HepG2 (cell line): ENCODE measurements at regions not wholly inside any gene's neighbourhood (a gene's known extent, or its start where the extent isn't known, plus 50 kb on each side); places are given as distances from the start of the nearest gene placed in this dataset.

Experiments
- ATAC-seq: fragments of 200-7000 bp; cut with Tn5 transposase; 3 replicates; pipeline ENCODE4 v1.9.1; 2020; ENCODE audit warnings: mild to moderate bottlenecking, moderate library complexity
- BruUV-seq: library from RNA; stranded (reverse); fragments of 400-500 nt; replicated peaks from 2 replicates; lab custom pipeline; 2021; lab: Mats Ljungman, UMichigan
- CTCF ChIA-PET: fragments of 300-600 bp; formaldehyde crosslinking; extraction: SDS; loops from one replicate; lab custom pipeline; 2021; ENCODE audit warnings: low total read pairs, inconsistent platforms, low intra/inter-chr PET ratio; lab: Yijun Ruan, JAX
- POLR2A ChIA-PET: fragments of 350-600 bp; sonication (Branson Sonifier 250); formaldehyde crosslinking; loops from one replicate; lab custom pipeline; 2020; ENCODE audit warnings: antibody characterized with exemption, inconsistent platforms; lab: Yijun Ruan, JAX
- DNase-seq: peaks from one replicate; pipeline ENCODE4 v3.0.0-alpha.2; 2015; ENCODE audit warnings: low spot score
- FAIRE-seq: peaks from 3 replicates; lab custom pipeline; 2011; peaks lifted over from hg19 to GRCh38; lab: Jason Lieb, UNC
- H2AFZ ChIP-seq: one replicate; pipeline ENCODE4 v1.6.1; 2011; ENCODE audit warnings: low read length, inconsistent platforms
- H3K27ac ChIP-seq: fragments of 300-600 bp; 3 replicates; pipeline ENCODE4 v1.8.0; 2011; ENCODE audit warnings: mixed run types, mild to moderate bottlenecking, mixed read lengths, low read length, inconsistent platforms; ENCODE audit not compliant: insufficient read depth; ENCODE audit errors: extremely low read length
- H3K27me3 ChIP-seq, 2 experiments: fragments of 200-600 bp in 1 of 2; 2 replicates in 1 of 2; 3 replicates in 1 of 2; pipeline versions ENCODE4 v1.6.0 to v1.8.0; 2011; ENCODE audit warnings: low read length in 2 of 2, mild to moderate bottlenecking in 2 of 2, moderate library complexity in 2 of 2, inconsistent platforms in 1 of 2; ENCODE audit not compliant: insufficient read depth in 2 of 2, control insufficient read depth in 1 of 2
- H3K36me3 ChIP-seq, 2 experiments: fragments of 200-600 bp in 1 of 2; replicated peaks in 1 of 2; 2 replicates in 1 of 2; 3 replicates in 1 of 2; pipeline versions ENCODE4 v1.5.1 to v1.8.0; 2011; ENCODE audit warnings: low read length in 2 of 2, inconsistent platforms in 1 of 2; ENCODE audit not compliant: insufficient read depth in 2 of 2, control insufficient read depth in 1 of 2
- H3K4me1 ChIP-seq: 2 replicates; pipeline ENCODE4 v1.5.1; 2012; ENCODE audit warnings: low read length, inconsistent platforms; ENCODE audit not compliant: insufficient read depth
- H3K4me2 ChIP-seq: 2 replicates; pipeline ENCODE4 v1.6.0; 2011; ENCODE audit warnings: low read depth, low read length, inconsistent platforms
- H3K4me3 ChIP-seq, 3 experiments: fragments of 200-600 bp in 1 of 3; sonication (generic), shearing (Covaris generic) in 1 of 3; replicated peaks in 1 of 3; 2 replicates each; pipeline ENCODE4 v1.5.1; 2011 to 2016; ENCODE audit warnings: low read length in 3 of 3, inconsistent platforms in 2 of 3, low read depth in 2 of 3, mild to moderate bottlenecking in 2 of 3, control low read depth in 1 of 3, mixed read lengths in 1 of 3; ENCODE audit not compliant: insufficient read depth in 1 of 3
- H3K79me2 ChIP-seq: one replicate; pipeline ENCODE4 v1.6.1; 2011; ENCODE audit warnings: low read length, inconsistent platforms; ENCODE audit not compliant: insufficient read depth
- H3K9ac ChIP-seq: 2 replicates; pipeline ENCODE4 v1.6.0; 2011; ENCODE audit warnings: mild to moderate bottlenecking, low read depth, low read length, inconsistent platforms; ENCODE audit not compliant: insufficient read depth
- H3K9me3 ChIP-seq: 2 replicates; pipeline ENCODE4 v1.5.1; 2012; ENCODE audit warnings: mild to moderate bottlenecking, low read length
- H4K20me1 ChIP-seq: 2 replicates; pipeline ENCODE4 v1.6.0; 2011; ENCODE audit warnings: inconsistent platforms, mild to moderate bottlenecking, low read length, moderate library complexity; ENCODE audit not compliant: insufficient read depth
- DZIP1 ChIP-seq: sonication (generic); formaldehyde crosslinking; IDR thresholded peaks from 2 replicates; pipeline ENCODE4 v1.5.0; 2020; ENCODE audit warnings: mild to moderate bottlenecking, missing genetic modification reagents
- EP300 ChIP-seq, 3 experiments: sonication (generic) in 1 of 3; formaldehyde crosslinking in 1 of 3; IDR thresholded peaks; 2 replicates each; pipeline versions ENCODE4 v1.5.1 to v1.6.1; 2011 to 2020; ENCODE audit warnings: low read depth in 2 of 3, low read length in 2 of 3, borderline replicate concordance in 1 of 3, improper control_type of control experiment in 1 of 3, mild to moderate bottlenecking in 1 of 3, missing genetic modification reagents in 1 of 3, moderate library complexity in 1 of 3
- ERF ChIP-seq: IDR thresholded peaks from 2 replicates; pipeline ENCODE4 v1.6.1; 2018; ENCODE audit warnings: missing biosample characterization, missing genetic modification reagents
- GABPA ChIP-seq, 2 experiments: IDR thresholded peaks; 2 replicates each; pipeline ENCODE4 v1.6.1; 2011 to 2016; ENCODE audit warnings: low read depth in 2 of 2, low read length in 1 of 2, missing biosample characterization in 1 of 2, missing genetic modification characterization in 1 of 2
- GATAD1 ChIP-seq: IDR thresholded peaks from 2 replicates; pipeline ENCODE4 v1.6.1; 2016; ENCODE audit warnings: missing genetic modification reagents, missing compliant biosample characterization
- HNF4G ChIP-seq, 2 experiments: sonication (generic) in 1 of 2; formaldehyde crosslinking in 1 of 2; IDR thresholded peaks; 2 replicates each; pipeline versions ENCODE4 v1.4.0 to v1.6.1; 2011 to 2020; ENCODE audit warnings: borderline replicate concordance in 2 of 2, low read depth in 2 of 2, mild to moderate bottlenecking in 2 of 2, low read length in 1 of 2, missing genetic modification reagents in 1 of 2, moderate library complexity in 1 of 2
- KAT2B ChIP-seq: fragments of 150-350 bp; IDR thresholded peaks from 2 replicates; pipeline ENCODE4 v1.6.1; 2014; ENCODE audit warnings: low read depth, low read length, borderline replicate concordance
- MXI1 ChIP-seq: IDR thresholded peaks from 3 replicates; pipeline ENCODE4 v1.6.1; 2012; ENCODE audit warnings: low read depth, low read length, inconsistent platforms, borderline replicate concordance
- NR2F2 ChIP-seq: IDR thresholded peaks from 2 replicates; pipeline ENCODE4 v1.6.1; 2012; ENCODE audit warnings: low read depth, inconsistent platforms, borderline replicate concordance
- RNF2 ChIP-seq: fragments of 450-650 bp; conservative IDR thresholded peaks from 2 replicates; pipeline ENCODE4 v1.6.1; 2016; ENCODE audit warnings: low read depth
- SMARCE1 ChIP-seq: fragments of 450-650 bp; IDR thresholded peaks from 2 replicates; pipeline ENCODE4 v1.6.1; 2017; ENCODE audit warnings: borderline replicate concordance
- ZMYM3 ChIP-seq: sonication (generic); formaldehyde crosslinking; IDR thresholded peaks from 2 replicates; pipeline ENCODE4 v1.5.1; 2020; ENCODE audit warnings: mild to moderate bottlenecking, missing genetic modification reagents
- ZNF224 ChIP-seq: sonication (generic); formaldehyde crosslinking; IDR thresholded peaks from 2 replicates; pipeline ENCODE4 v1.5.0; 2020; ENCODE audit warnings: mild to moderate bottlenecking, missing genetic modification reagents
- ZNF230 ChIP-seq: sonication (generic); formaldehyde crosslinking; IDR thresholded peaks from 2 replicates; pipeline ENCODE4 v1.4.0; 2020; ENCODE audit warnings: mild to moderate bottlenecking, missing genetic modification reagents
- ZNF274 ChIP-seq: sonication (generic); formaldehyde crosslinking; IDR thresholded peaks from 2 replicates; pipeline ENCODE4 v1.5.1; 2020; ENCODE audit warnings: mild to moderate bottlenecking, missing genetic modification reagents
- WGBS: methylation state at CpG from one replicate; pipeline ENCODE4 v1.1.6; 2017; ENCODE audit warnings: low lambda C conversion rate; 5-methylcytosine and 5-hydroxymethylcytosine counted together
- in situ Hi-C: cut with HindIII; loops from 2 replicates; pipeline ENCODE4 v1.10.0; 2017; ENCODE audit warnings: low pct_unique_long_range_greater_than_20kb; ENCODE audit not compliant: extremely low pct_ligation_motif_present
- intact Hi-C: fragments of 100-400 bp; cut with micrococcal nuclease; formaldehyde crosslinking; loops from one replicate; pipeline ENCODE4 v1.10.0; 2022; ENCODE audit not compliant: unreplicated experiment

- Histone ChIP-seq H3K36me3 (no peaks in the 10 kb centered on the region), H3K4me2 (no peak overlapping the region), H4K20me1 (no peaks in the 10 kb centered on the region), H3K4me1 (no peaks in the 10 kb centered on the region), H3K27ac (no peak overlapping the region), H2AFZ (no peak overlapping the region), H3K79me2 (no peaks in the 10 kb centered on the region)
- WGBS: 30% methylated on average over 6 of the region's 6 CpGs
- POLR2A ChIA-PET: no interaction called here
- intact Hi-C loops: no loop called here
- ATAC-seq (no peak), FAIRE-seq (no peak)
- no TSS peak for BruUV-seq
- TF ChIP-seq RNF2 (no peak), ZNF230 (CRISPR knock-in tag) (no peak), NR2F2 (no peak), EP300 (IDR thresholded peaks at IDR 0.05; ENCODE audit: low read depth in 2 of 2, low read length in 2 of 2) (no peak), EP300 (CRISPR knock-in tag; IDR thresholded peaks at IDR 0.05; ENCODE audit: borderline replicate concordance) (no peak), ERF (CRISPR knock-in tag) (no peak), SMARCE1 (no peak), KAT2B (no peak), MXI1 (no peak), GATAD1 (CRISPR knock-in tag) (no peak), ZNF274 (no peak), DZIP1 (CRISPR knock-in tag) (no peak), ZNF224 (CRISPR knock-in tag) (no peak), ZMYM3 (CRISPR knock-in tag) (no peak), GABPA (IDR thresholded peaks at IDR 0.05; ENCODE audit: low read depth, low read length) (no peak), GABPA (CRISPR knock-in tag; IDR thresholded peaks at IDR 0.05; ENCODE audit: low read depth) (no peak), HNF4G (IDR thresholded peaks at IDR 0.05; ENCODE audit: borderline replicate concordance, low read depth, low read length) (no peak), HNF4G (CRISPR knock-in tag; IDR thresholded peaks at IDR 0.05; ENCODE audit: borderline replicate concordance, low read depth) (no peak)
- TF ChIP-seq, all 625 proteins: peak for 0
- Histone ChIP-seq H3K27me3 (no peaks in the 10 kb centered on the region; a peak in 1 of 5 replicates), H3K9ac (no peak overlapping the region), H3K4me3 (no peak overlapping the region), H3K9me3 (peaks cover 7% of the 10 kb centered on the region; the same call in 1 of the 2 replicates)
- no peak for DNase-seq
- CTCF ChIA-PET: no interaction called here
- in situ Hi-C loops: no loop called here
These were observed 193.6 kb downstream of the GLRX3 start for GRCh38 chr10:130329792-130330191.
